MM.1S (cell line): ENCODE measurements at regions not wholly inside any gene's neighbourhood (a gene's known extent, or its start where the extent isn't known, plus 50 kb on each side); places are given as distances from the start of the nearest gene placed in this dataset.

Experiments used
- CTCF ChIP-seq: fragments of 300-600 bp; sonication (generic); IDR thresholded peaks from 2 replicates; pipeline ENCODE4 v1.5.1; 2016; ENCODE audit warnings: antibody characterized with exemption, low read length, mixed read lengths
- EZH2phosphoT487 ChIP-seq: fragments of 300-600 bp; sonication (generic); IDR thresholded peaks from 2 replicates; pipeline ENCODE4 v1.6.1; 2018; ENCODE audit warnings: antibody characterized with exemption, low read length

- TF ChIP-seq CTCF (no peak), EZH2phosphoT487 (no peak)
These were observed 576.5 kb downstream of the CSNK1G3 start for GRCh38 chr5:124088289-124089032.
